ENCODE measurements at regions not wholly inside any gene's neighbourhood (a gene's known extent, or its start where the extent isn't known, plus 50 kb on each side); places are given as distances from the start of the nearest gene placed in this dataset.
A peak's percentile ranks its signal among the peaks of the same experiment; 100 is the strongest.

DNA sequence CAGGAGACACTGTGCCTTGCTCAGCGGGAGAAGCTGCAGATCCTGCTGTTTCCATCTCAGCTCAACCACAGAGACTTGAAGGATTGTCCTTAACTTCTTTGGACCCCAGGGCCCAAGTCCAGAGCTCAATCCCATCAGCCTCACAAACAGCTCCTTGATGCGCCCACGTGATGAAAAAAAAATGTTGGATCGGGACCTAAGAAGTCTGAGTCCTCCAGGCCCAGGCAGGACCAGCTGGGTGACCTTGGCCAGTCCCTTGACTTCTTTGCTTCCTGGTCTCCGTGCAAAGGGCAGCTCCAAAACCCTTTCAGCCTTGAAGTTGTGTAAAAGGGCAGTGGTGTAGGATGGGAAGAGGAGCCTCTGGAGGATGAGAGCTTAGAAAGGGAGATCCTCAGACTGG, 175.5 kb downstream of the ZFP36L2 start:
- DNase-seq, result no peak

DNA sequence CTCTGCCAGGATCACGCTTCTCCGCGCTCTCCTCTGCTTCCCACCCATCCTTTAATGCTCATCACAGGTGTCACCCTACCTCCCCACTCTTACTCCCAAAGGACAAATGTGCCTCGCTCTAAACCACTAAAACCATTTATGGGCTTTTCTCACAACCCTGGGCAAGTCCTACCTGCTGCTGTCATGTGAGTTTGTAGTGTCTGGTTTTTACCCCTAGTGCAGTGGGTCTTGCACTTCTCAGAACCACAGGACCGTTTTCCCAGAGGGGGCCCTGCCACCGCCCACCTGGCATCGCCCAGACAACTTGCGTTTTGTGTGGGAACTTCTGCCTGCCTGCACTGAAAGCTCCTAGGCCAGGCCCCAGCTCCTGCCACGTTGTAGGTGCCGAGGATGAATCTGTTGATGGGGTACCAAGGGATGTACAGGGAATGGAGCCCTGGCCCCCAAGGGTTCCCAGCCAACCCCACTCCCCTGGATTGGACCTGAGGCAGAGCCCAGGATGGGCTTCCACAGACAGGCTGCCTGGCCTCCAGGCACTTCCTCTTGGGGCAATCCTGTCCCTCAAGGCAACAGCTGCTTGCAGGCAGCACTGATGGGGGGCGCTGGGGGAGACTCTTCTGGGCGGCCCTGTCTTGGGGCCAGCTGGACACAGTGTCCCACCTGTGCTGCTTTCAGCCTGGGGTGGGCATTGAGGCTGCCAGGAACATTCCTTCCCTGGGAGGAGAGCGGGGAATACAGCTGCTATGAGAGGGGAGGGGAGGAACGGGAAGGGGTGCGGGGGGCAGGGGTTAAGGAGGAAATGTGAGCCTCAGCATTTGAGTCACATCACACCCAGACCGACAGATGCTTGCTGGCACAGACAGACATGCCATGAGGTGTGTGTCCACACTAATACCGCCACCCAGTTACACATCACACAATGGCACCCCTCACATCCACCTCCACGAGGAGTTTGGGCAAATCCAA, 176.3 kb downstream of the ZFP36L2 start:
- DNase-seq, result no peak

DNA sequence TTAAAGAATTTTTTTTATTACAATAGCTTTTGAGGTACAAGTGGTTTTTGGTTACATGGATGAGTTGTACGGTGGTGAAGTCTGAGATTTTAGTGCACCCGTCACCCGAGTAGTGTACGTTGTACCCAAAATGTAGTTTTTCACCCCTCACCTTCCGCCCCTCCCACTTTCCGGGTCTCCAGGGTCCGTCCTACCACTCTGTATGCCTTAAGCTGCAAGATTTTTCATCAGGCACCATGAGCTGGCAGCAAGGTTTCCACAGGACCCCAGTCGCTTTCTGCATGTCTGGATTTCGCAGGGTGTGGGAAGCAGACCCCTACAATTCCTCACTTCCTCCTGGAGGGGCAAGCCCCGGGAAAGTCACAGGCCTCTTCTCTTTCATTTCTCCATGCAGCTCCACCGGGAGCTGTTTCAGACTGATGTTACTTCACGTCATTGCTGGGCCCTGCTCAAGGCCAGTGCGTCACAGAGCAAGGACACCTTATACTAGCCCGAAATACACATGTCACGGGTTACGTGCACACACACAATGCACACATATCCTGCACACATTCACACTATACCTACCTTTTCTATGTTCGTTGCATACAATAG, 179.1 kb downstream of the ZFP36L2 start:
- DNase-seq, result no peak

DNA sequence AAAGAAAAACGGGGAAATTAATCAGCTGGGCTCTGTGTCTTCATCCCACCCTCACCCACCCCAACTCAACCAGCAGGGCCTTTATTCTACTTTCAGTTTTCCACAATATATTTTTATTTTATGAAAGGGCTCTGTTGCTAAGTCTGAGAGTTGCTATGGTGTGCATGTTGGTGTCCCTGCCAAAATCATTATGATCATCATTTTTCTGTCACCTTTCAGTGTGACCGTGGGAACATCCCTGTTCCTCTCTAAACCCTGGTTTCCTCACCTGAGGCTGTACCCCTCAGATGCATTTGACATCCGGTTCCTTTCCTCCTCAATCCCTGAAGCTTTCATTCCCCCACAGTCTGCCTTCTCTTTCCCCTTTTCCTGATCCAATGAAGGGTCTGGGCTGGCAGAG, 180.5 kb downstream of the ZFP36L2 start:
- no peak for DNase-seq

DNA sequence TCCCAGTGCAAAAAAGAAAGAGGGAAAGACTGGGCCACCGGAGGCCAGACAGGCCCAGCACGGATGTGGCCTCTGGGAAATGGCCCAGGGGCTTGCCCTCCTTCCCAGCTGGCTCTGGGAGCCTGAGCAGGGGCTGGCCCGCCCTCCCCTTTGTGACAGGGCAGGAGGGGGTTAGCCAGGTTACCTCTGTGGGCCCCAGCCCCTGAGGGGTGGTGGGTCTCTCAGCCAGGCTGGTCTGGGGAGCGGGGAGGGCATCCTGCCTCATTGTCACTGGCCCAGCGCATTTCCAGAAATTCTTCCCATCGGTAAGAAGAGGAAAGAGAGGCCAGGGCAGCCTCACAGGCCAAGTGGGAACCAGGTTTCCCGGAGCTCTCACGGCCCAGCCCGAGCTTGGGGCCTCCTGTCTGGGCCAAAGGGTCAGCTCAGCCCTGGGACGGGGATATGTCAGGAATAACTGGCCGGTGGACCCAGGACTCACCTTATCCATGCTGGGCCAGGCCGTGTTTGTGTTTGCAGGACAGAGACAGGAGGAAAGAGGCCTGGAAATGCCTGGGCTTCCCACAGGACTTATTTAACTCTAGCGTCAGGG, 182.2 kb downstream of the ZFP36L2 start:
- no peak for DNase-seq

DNA sequence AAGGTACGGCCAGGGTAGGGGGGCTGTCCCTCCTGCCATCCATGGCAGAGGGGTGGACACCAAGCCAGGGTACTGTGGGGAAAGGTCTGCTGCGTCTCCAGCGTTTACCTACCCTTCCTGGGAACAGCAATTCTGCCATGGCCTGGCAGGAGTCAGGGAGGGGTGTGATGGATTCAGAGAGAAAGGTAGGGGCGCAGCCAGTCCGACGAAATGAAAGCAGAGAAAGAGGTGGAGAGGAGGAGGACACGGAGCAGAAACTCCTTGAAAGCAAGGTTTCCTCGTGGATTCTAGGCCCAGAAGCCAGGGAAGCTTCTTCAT, 182.9 kb downstream of the ZFP36L2 start:
- no peak for DNase-seq

DNA sequence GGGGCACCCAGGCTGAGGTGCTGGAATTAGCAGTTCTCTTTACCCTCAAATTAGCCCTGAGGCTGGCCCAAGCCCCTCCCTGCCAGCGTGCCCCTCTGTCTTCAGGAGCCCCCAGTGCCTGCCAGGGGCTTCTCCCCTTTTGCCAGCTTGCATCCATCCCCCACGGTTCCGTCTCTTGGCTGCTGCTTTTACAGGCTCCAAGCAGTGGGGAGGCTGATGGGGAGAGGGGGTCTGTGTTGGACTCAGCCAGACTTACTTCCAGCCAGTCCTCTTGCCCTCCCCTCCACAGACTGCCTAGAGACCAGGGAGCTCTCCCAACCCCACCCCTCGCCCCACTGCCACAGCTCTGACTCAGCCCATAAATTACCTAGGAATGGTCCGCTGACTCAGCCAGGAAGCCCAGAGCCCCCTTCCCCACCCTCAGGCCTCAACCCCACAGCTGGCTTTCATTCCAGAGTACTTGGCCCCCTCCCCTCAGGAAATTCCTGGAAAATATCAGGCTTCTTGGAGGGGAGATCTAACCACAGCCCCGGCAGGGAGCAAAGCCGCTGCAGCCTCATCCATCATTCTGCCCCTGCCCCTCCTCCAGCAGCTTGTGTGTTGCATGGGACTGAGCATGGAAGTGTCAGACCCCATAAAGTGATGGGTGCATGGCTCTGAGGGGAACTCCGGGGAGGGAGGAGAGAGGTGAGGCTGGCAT, 184.6 kb downstream of the ZFP36L2 start:
- DNase-seq, result peak; percentile 100

DNA sequence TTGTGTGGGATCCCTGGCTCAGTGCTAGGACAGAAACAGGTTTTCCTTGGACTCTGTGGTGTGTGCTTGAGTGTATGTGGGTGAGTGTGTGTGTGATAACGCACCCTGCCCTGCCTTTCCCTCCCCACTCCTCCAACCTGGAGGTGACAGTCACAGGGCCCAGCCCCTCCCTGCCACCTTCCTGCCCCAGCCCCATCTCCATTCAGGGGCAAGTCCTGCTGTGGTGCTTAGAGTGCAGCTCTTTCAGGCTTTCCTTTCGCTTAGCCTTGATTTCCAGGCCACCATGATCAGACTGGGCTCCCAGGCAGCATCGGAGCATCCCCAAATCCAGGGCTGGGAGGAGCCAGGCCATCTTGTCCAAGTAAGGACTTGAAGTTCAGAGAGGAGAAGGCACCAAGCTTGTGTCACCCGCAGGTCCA, 185.2 kb downstream of the ZFP36L2 start:
- no peak for DNase-seq

DNA sequence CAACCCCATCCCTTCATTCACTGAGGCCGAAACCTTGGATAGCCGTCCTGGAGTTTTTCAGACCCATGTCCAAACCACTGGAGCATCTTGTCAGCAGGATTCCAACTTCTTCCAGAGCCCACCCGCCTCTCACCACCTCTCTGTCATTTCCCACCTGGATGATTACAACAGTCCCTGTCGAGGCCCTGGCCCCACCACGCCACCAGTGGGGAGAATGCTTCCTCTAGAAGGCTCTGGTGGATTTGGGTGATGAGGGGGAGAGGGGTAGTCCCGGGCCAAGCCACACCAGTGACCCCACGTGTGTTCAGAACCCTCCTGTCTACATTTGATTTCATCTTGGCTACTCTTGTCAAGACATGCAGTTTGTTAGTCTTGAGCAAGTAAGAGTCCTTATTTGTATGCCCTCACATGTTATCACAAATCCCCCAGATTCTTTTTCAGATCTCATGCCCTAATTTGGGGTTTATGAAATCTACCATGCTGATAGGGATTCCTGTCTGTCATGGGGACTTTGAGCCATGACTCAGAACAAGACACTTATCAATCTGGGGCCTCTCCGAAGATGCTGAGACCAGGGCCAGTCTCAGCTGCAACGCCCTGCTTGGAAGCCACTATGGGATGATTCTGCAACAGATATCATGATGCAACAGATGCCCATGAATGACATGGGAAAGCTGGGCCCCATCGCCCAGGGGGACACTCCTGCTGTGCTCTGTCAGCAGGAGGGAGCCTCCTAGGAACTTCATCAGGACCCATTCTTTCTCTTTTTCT, 186.1 kb downstream of the ZFP36L2 start:
- DNase-seq, result no peak

DNA sequence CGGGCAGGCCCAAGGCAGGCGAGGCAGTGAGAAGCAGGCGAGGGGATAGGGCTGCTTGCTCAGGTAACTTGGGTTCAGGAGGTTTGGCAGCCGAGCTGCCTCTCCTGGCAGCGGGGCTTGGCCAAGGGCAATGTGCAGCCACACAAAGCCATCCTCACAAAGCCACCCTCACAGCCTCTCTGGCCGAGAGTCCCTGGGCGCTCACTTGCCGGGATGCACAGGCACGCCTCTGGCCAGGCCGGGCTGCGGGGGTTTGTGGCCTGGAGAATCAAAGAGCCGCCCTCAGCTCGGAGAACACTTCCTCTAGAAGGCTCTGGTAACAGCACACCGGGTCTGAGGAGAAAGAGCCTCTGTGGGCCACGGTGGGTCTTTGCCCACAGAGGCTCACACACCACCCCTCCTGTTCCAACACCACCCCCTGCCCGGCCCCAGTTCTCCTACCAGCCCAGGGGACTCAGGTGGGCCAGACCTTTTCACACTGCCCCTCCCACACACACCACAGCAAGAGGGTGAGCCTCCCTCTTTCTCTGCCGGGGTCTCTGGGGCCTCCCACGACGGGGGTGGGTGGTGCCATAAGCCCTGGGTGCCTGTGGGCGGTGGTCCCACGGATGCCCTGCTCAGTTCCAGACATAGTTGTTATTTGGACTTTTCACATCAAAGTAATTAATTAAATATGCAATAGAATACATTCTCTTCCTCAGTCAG, 186.9 kb downstream of the ZFP36L2 start:
- DNase-seq, result no peak

DNA sequence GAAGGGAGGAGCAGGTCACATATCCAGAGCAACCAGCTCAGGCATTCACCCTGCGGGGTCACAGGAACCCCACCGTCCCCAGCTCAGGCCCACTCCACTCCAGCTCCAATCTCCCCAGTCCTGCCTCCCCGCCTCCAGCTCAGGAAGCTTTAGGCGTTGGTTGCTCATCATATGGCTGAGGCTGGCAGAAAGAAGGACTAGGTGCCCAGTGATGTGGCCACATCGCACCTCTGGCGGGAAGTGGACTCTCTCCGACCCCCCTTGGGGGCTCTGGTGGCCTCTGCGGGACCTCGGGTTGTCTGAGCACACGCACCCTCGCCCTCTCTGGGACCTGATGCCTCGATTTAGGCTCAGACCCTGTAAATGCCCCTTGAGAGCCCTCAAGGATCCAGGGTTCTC, 187.7 kb downstream of the ZFP36L2 start:
- no peak for DNase-seq

DNA sequence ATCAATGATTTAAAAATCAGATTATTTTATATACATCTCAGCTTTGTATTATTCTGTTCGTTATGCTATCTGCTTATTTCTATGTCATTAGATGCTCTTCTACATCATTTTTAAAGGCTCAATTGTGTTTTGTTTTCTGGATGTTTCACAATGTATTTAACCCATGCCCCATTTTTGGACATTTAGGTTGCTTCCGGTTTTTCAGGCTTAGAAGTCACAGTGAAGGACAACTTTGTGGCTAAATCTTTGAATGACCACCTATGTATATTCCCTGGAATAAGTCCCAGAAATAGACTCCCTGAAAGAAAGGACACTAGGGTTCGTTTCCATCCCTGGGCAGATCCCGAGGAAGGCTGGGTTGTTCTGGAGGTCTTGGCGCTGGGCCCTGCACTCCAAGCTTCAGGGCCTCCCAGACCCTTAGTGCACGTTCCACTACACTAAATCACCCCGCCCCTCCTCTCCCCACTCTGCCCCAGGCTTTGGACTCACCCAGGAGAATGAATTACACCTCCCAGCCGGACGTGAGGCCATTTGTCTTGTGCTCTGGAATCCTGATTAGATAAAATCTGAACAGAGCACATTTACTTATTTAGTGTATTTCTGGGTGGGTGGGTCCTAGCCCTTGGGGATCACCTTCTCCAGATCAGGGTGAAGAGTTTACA, 188.2 kb downstream of the ZFP36L2 start:
- DNase-seq, result peak; percentile 69

DNA sequence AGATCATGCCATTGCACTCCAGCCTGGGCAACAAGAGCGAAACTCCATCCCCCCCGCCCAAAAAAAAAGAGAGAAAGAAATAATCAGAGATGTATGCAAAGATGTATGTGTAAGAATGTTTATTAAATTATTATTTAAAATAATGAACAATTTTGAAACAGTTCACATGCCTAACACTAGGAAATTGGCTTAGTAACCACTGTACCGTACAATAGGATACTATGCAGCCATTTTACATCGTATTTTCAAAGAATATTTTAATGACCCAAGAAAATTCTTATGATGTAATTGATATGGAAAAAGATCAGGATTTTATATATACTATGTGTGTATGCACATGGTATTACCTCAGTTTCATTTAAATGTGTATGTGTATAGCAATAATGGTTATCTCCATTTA, 190.5 kb downstream of the ZFP36L2 start:
- DNase-seq, result no peak

DNA sequence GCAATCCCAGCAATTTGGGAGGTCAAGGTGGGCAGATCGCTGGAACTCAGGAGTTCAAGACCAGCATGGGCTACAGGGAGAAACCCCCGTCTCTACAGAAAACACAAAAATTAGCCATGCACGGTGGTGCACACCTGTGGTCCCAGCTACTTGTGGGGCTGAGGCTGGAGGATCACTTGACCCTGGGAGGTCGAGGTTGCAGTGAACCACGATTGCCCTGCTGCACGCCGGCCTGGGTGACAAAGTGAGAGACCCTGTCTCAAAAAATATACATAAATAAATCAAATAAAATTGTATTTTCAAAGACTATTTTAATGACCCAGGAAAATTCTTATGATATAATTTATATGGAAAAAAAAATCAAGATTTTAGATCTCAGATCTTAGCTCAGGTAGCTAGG, 191.5 kb downstream of the ZFP36L2 start:
- DNase-seq, result no peak

DNA sequence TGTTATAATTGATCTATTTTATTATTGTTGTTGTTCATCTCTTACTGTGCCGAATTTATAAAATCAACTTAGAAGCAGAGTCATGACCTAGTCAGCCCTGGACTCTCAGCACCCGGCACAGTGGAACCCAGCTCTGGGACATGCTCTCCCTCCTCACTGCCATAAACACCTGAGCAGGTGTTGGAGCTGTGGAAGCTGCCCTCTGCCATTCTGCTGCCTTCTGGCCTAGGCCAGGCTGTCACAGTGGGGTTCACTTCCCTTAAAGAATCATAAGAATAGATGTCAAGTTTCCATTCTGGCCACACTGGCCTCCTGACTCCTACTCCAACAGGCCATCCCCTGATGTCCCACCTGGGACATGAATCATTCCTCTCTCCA, 192.2 kb downstream of the ZFP36L2 start:
- no peak for DNase-seq

DNA sequence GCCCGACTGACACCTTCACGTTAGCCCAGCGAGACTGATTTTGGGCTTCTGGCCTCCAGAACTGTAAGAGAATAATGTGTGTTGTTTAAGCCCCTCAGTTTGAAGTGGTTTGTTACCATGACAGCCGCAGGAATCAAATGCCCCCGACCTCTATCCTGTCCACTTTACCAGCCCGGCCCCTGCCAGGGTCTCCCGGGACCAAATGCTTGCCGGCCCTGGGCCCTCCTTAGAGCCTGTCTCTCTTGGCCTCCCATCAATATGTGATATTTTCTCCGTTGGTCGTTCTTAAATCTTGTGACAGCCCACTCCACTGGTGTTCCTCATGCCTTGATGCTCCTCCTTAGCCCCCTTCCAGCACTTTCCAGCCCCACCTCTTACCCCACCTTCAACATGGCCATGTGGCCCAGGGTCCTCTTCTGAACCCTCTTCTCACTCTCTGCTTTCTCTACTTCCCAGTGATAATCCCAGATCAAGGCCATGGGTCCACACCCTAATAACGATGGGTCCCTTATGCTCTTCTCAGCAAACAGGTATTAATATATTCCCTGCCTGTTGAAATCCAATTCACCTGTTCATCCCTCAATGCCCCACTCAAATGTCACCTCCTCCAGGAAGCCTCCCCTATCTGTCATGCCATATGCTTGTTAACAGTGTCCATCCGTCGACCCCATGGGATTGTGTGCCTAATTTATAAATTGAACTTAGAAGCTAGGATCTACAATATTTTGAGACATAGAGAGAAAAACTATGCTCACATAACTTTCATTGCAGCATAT, 192.8 kb downstream of the ZFP36L2 start:
- no peak for DNase-seq

DNA sequence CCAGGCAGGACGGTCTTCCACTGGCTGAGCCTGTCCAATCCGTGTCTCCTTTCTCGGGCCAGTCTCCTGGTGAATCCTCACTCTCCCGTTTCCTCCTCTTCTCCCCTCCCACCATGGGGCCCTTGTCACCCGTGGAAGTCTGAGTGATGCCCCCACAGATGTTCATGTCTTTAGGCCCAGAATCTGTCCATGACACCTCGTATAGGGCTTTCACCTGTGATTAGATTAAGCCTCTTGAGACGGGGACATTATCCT, 193.5 kb downstream of the ZFP36L2 start:
- no peak for DNase-seq

DNA sequence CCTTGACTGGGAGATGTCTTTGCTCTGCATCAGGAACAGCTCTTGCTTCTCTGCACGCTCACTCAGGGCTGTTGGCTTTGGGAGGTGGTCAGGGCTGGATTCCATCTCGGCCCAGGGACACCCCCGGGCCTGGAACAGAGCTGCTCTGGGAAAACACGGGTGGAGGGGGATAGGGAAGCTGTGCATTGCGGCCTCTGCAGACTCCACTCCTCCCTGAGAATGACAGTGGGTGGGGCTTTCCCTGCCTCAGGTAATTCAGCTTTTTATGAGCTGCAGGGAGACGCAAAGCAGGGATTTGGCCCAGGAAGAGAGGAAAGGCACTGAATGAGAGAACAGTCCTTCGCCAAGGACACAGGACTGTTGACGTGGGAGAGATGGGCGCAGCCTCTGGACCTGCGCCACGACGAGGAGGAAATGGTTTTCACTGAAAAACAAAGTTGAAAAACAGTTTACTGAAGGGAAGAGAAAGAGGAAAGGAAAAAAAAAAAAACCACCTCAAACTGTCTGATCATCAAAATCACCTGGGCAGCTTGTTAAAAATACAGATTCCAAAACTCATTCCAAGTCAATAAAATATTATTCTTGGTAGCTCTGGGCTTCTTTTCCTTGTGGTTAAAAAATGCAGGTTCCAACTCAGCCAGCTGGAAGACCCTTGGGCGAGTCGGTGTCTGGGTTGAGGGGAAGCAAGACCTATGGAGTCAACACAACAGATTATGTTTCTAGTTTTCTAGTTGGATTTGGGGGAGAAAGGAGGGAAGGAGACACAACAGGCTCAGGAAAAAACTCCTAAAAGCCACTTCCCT, 194.0 kb downstream of the ZFP36L2 start:
- DNase-seq, result no peak

DNA sequence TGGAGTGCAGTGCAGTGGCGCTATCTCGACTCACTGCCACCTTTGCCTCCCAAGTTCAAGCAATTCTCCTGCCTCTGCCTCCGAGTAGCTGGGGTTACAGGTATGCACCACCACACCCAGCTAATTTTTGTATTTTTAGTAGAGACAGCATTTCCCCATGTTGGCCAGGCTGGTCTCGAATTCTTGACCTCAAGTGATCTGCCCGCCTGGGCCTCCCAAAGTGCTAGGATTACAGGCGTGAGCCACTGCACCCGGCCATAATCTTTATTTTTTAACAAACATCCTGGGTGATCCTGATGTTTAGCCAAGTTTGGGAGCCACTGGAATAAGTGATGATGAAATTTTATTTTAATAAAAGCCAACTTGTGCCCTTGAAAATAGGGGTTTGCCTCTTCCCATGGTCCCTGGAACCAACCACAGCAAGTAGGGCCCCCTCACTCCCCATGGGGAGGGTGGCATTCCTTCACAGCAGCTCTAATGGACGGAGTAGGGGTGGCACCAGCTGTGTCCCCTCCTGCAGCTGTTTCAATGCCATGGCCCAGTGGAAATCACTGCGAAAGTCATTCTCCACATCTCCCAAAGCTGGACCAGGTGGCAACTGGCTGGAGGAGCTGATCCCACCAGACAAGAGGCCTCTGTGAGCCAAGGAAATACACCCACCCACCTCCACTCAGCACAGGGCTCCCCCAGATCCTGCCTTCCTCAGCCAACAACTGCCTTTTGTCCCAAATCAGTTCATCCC, 194.8 kb downstream of the ZFP36L2 start:
- no peak for DNase-seq
